Occipital lobe (tissue), 1 donor: ENCODE measurements at regions not wholly inside any gene's neighbourhood (a gene's known extent, or its start where the extent isn't known, plus 50 kb on each side); places are given as distances from the start of the nearest gene placed in this dataset.
"Not testable (repeated sequence)": the region's sequence is repeated elsewhere in the genome, so short reads cannot be mapped to it uniquely, and the experiment has no call there.

Experiments used
- DNase-seq: peaks from one replicate; lab custom pipeline; 2025; lab: John Stamatoyannopoulos, UW

- no peak for DNase-seq
These were observed 747.1 kb downstream of the KCNJ2 start for GRCh38 chr17:70916469-70916868.

GRCh38 chr17:70919241-70919640, 749.9 kb downstream of the KCNJ2 start:
- DNase-seq = no peak

GRCh38 chr17:70920416-70920815, 751.1 kb downstream of the KCNJ2 start:
- no peak for DNase-seq

GRCh38 chr17:70922268-70922667, 752.9 kb downstream of the KCNJ2 start:
- DNase-seq = no peak

- DNase-seq = no peak
These were observed 755.4 kb downstream of the KCNJ2 start for GRCh38 chr17:70924776-70925175.

GRCh38 chr17:70929226-70929625, 759.9 kb downstream of the KCNJ2 start:
- DNase-seq = no peak

GRCh38 chr17:70934231-70934630, 764.9 kb downstream of the KCNJ2 start:
- DNase-seq = no peak

GRCh38 chr17:70934835-70935234, 765.5 kb downstream of the KCNJ2 start:
- no peak for DNase-seq

GRCh38 chr17:70936724-70937123, 767.4 kb downstream of the KCNJ2 start:
- DNase-seq = no peak

GRCh38 chr17:70938336-70938735, 769.0 kb downstream of the KCNJ2 start:
- no peak for DNase-seq

- DNase-seq = no peak
These were observed 776.1 kb downstream of the KCNJ2 start for GRCh38 chr17:70945386-70945785.

GRCh38 chr17:70947215-70947614, 777.9 kb downstream of the KCNJ2 start:
- no peak for DNase-seq

- no peak for DNase-seq
These were observed 778.6 kb downstream of the KCNJ2 start for GRCh38 chr17:70947636-70948565.

GRCh38 chr17:70953140-70953539, 783.8 kb downstream of the KCNJ2 start:
- DNase-seq = not testable (repeated sequence)

- no peak for DNase-seq
These were observed 786.1 kb downstream of the KCNJ2 start for GRCh38 chr17:70955441-70955840.

- DNase-seq = no peak
These were observed 787.4 kb downstream of the KCNJ2 start for GRCh38 chr17:70956726-70957125.

GRCh38 chr17:70961341-70961740, 792.0 kb downstream of the KCNJ2 start:
- DNase-seq = no peak

- no peak for DNase-seq
These were observed 799.0 kb downstream of the KCNJ2 start for GRCh38 chr17:70968302-70968701.

- DNase-seq = no peak
These were observed 800.2 kb downstream of the KCNJ2 start for GRCh38 chr17:70969521-70970034.

- no peak for DNase-seq
These were observed 807.1 kb downstream of the KCNJ2 start for GRCh38 chr17:70976447-70976846.

GRCh38 chr17:70984873-70985272, 815.5 kb downstream of the KCNJ2 start:
- DNase-seq = no peak

- DNase-seq = no peak
These were observed 818.6 kb downstream of the KCNJ2 start for GRCh38 chr17:70987867-70988340.

GRCh38 chr17:70988622-70989021, 819.3 kb downstream of the KCNJ2 start:
- no peak for DNase-seq
